ENCODE measurements at regions not wholly inside any gene's neighbourhood (a gene's known extent, or its start where the extent isn't known, plus 50 kb on each side); places are given as distances from the start of the nearest gene placed in this dataset.

DNA sequence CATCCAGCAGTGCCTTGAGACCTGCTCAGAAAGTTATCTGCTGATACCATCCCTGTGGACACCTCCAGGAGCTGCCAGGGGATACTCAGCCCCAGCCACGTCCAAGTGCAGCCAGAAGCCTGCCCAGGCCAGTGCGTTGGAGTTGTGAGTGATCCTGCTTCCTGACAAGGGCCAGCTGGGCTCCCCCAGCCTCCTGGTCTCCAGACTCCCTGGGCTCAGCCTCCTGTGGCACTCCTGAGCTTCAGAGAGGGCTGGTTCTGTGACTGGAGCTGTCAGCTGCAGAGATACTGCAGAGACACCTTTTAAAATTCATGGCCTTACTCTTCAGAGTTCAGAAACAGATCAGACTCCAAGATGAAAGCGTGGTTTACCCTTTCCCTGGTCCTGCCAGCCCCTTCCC, 515.9 kb downstream of the CD83 start:
- DNase-seq = no peak
- Mint-ChIP-seq H3K4me3 (peak overlapping the region in 4 of 5 donors; percentile 54 to 84 (median 66)), H3K27me3 (ENCODE audit: low read depth in 3 of 3) (peaks cover 1 to 6% (median 2%) of the 10 kb centered on the region in 3 donors), H3K4me1 (peaks cover 37 to 66% of the 10 kb centered on the region in 2 donors), H3K36me3 (no peaks in the 10 kb centered on the region), H3K9me3 (no peaks in the 10 kb centered on the region), H3K27ac (peak overlapping the region in 1 of 6 donors; percentile 84)

DNA sequence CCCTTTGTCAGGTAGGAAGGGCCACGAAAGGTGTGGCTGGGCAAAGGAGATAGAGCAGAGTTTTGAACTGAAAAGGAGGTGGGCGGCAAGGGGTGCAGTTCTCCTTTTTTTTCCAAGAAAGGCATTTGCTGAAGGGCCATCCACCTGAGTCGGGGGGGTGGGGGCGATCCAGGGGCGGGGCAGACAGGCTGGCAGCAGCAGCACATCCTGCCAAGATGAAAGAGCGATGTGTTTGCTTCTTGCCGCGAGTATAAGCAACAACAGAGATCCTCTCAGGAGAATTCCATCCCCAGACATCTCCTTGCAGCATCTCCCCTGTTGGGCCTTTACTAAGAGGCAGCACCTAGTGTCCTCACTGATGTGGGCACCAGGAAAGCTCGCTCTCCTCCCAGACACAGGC, 516.5 kb downstream of the CD83 start:
- H3K9me3 Mint-ChIP-seq = no peaks in the 10 kb centered on the region
- H3K4me1 Mint-ChIP-seq = peaks cover 38 to 68% of the 10 kb centered on the region in 2 donors
- peak overlapping the region in 3 of 6 donors; percentile 3 to 85 (median 84) for H3K27ac Mint-ChIP-seq
- H3K27me3 Mint-ChIP-seq (ENCODE audit: low read depth in 3 of 3) = peaks cover 4 to 7% (median 6%) of the 10 kb centered on the region in 3 donors
- peak overlapping the region; percentile 54 to 87 (median 74) for H3K4me3 Mint-ChIP-seq
- no peaks in the 10 kb centered on the region for H3K36me3 Mint-ChIP-seq
- DNase-seq = no peak

DNA sequence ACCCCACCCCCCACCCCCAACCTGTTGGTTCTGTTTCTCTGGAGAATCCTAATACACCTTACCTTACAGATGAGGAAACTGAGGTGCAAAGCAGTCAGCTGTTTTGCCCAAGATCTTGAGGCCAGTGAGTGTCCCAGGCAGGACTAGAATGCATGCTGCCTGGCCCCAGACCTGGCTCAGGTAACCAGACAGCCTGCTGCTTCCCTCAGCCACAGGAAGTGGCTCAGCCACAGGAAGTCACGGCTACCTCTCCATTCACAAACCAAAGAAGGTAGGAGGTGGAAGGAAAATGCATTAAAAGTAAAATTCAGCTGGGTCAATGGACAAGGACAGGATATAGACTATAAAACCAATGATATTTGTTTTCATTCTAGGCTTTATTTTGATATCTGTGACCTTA, 517.6 kb downstream of the CD83 start:
- peak overlapping the region in 5 of 6 donors; percentile 3 to 86 (median 74) for H3K27ac Mint-ChIP-seq
- H3K36me3 Mint-ChIP-seq = no peaks in the 10 kb centered on the region
- H3K4me1 Mint-ChIP-seq = peaks cover 42 to 71% of the 10 kb centered on the region in 2 donors
- peak overlapping the region; percentile 74 to 87 (median 80) for H3K4me3 Mint-ChIP-seq
- peaks cover 6 to 8% (median 8%) of the 10 kb centered on the region in 3 donors for H3K27me3 Mint-ChIP-seq (ENCODE audit: low read depth in 3 of 3)
- H3K9me3 Mint-ChIP-seq = no peaks in the 10 kb centered on the region
- DNase-seq = peak; percentile 49 to 67 (median 52)

DNA sequence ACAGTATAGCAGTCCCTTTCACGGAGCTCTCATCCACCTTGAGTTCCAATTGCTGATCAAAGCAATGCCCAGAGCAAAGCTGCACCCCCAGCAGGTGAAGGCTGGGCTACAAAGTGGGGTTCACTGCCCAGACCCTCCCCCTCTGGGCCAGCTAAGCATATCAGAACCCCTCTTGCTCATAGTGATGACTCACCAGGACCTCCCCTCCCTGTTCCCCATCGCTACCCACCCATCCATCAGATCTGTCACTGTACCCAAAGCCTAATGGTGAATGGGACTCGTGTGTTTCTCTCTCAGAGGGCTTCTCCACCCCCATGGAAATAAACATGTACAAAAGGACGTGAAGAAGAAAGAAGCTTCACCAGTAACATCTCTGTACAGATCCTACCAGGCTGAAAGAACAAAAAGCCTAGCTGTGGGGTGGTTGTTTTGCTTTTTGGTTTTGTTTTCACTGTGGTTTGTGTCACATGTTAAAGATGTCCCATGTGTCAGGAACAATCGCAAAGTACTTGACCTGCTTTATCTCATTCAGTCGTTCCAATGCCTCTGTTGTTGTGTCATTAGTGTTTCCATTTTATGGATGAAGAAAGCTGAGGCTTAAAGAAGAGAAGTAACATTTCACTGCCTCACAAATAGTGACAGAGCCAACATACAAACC, 518.5 kb downstream of the CD83 start:
- peak overlapping the region; percentile 35 to 89 (median 86) for H3K27ac Mint-ChIP-seq
- H3K9me3 Mint-ChIP-seq = no peaks in the 10 kb centered on the region
- no peaks in the 10 kb centered on the region for H3K36me3 Mint-ChIP-seq
- peaks cover 6 to 8% (median 8%) of the 10 kb centered on the region in 3 donors for H3K27me3 Mint-ChIP-seq (ENCODE audit: low read depth in 3 of 3)
- DNase-seq = peak; percentile 42 to 47 (median 44)
- H3K4me1 Mint-ChIP-seq = peaks cover 43 to 65% of the 10 kb centered on the region in 2 donors
- H3K4me3 Mint-ChIP-seq = peak overlapping the region; percentile 74 to 87 (median 80)

DNA sequence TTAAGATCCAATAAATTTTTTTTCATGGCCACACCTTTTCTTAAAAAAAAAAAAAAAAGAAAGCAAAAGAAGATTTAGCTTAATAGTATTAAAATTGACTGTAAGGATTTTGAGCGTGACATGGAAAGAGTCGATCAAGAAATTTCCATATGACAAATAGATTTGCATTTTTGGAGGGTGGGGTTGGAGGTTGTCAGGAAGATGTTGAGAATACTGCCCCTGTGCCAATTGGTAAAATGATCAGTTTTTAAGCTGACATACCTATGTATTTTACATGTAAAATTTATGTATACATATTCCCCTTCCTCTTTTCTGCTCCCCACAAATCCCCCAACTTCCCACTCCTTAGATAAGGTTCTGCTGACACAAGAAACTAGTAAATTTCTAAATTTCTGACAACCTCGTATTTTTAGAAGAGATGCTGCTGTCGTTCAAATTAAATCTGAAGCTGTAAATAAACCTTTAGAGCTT, 520.9 kb downstream of the CD83 start:
- Mint-ChIP-seq H3K9me3 (no peaks in the 10 kb centered on the region), H3K27me3 (ENCODE audit: low read depth in 3 of 3) (peaks cover 6 to 8% (median 8%) of the 10 kb centered on the region in 3 donors), H3K27ac (no peak overlapping the region), H3K36me3 (peaks cover 0 to 4% (median 0%) of the 10 kb centered on the region in 3 donors), H3K4me1 (peaks cover 43 to 54% of the 10 kb centered on the region in 2 donors), H3K4me3 (no peak overlapping the region)
- no peak for DNase-seq

DNA sequence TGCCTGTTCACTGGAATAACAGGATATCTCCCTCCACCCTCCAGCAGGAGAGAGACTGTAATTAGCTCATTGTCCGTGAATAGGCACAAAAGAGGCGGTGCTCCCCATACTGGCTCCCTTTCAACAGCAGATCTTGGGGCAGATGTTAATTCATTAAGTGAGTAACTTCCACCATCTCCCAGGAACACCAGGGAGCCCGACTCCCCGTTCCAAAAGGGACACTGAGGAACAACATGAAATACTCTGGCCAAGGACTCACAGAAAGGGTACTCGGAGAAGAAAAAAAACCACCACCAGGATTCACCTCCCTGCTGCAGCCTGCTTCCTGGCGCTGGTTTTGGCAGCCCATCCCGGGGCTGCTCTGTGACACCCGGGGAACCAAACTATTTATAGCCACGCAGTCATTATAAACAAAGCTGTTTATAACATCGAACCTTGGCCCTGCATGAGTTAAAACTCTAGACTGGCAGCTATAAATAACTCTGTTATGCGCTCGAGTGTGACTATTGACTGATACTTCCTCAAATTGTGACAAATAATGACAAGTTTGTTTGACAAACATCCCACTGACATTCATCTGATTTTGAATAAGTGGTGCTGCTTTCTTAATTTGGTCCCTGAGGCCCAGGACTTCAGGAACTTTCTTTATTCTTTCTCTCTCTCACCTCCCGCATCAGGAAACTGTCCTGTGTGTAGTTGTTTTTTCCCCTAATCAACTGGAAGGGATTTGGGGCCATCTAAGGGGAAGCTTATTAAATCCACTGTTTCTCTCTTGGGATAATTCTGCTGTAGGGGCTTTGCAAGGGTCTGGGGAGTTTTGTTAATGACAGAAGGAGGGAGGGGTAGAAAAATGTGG, 521.6 kb downstream of the CD83 start:
- no peaks in the 10 kb centered on the region for H3K9me3 Mint-ChIP-seq
- no peak for DNase-seq
- peaks cover 43 to 48% of the 10 kb centered on the region in 2 donors for H3K4me1 Mint-ChIP-seq
- H3K27ac Mint-ChIP-seq = no peak overlapping the region
- peaks cover 6 to 8% (median 7%) of the 10 kb centered on the region in 3 donors for H3K27me3 Mint-ChIP-seq (ENCODE audit: low read depth in 3 of 3)
- H3K36me3 Mint-ChIP-seq = peaks cover 0 to 4% (median 0%) of the 10 kb centered on the region in 3 donors
- no peak overlapping the region for H3K4me3 Mint-ChIP-seq

DNA sequence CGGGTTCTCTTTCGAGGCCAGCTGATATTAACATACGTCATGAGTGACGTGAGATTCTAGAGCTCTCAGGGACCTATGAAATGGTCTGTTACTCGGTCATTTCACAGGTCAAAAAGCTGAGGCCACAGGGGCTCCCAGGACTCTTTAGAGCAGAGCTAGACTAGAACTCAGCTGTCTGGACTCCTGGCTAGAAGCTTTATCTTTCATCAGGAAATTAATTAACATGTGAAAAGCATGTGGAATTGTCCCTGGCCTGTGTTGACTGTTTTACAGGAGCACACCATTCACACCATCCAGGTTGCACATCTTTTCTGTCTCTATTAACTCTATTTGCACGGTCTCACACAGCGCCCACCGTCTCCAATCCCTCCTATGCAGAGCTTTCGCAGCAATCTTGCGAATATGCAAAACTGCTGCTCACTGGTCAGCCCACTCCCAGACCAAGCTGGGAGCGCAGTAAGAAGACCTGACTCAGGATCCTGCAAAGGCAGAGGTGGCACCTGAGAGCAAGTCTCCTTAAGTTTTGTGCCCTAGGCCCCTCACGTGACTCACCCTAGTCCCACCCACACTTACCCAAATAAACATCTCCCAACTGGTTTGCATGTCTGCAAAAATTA, 522.5 kb downstream of the CD83 start:
- Mint-ChIP-seq H3K4me3 (no peak overlapping the region), H3K27ac (no peak overlapping the region), H3K36me3 (peaks cover 0 to 4% (median 0%) of the 10 kb centered on the region in 3 donors), H3K4me1 (peaks cover 33 to 39% of the 10 kb centered on the region in 2 donors), H3K27me3 (ENCODE audit: low read depth in 3 of 3) (peaks cover 4 to 8% (median 6%) of the 10 kb centered on the region in 3 donors), H3K9me3 (no peaks in the 10 kb centered on the region)
- no peak for DNase-seq

DNA sequence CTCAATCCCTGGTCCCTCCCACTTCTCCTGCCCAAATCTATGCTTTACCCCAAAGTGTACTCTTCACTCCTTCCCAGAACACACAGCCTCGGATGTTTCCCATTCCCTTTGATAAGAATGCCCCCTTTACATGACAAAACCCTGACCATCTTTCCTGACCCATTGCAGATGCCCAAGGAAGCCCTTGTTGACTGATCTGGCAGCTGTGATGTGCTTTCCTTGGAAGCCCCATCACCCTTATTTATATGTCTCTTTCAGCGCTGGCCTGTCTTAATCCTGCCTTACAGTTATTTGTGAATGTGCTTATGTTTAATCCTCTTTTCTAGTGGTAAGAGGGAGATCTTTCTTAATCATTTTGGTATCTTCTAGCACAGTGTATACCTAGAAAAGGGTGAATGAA, 523.1 kb downstream of the CD83 start:
- Mint-ChIP-seq H3K36me3 (peaks cover 0 to 4% (median 0%) of the 10 kb centered on the region in 3 donors), H3K27ac (no peak overlapping the region), H3K27me3 (ENCODE audit: low read depth in 3 of 3) (peaks cover 2 to 6% (median 4%) of the 10 kb centered on the region in 3 donors), H3K4me1 (peaks cover 28 to 33% of the 10 kb centered on the region in 2 donors), H3K4me3 (no peak overlapping the region), H3K9me3 (no peaks in the 10 kb centered on the region)
- no peak for DNase-seq

DNA sequence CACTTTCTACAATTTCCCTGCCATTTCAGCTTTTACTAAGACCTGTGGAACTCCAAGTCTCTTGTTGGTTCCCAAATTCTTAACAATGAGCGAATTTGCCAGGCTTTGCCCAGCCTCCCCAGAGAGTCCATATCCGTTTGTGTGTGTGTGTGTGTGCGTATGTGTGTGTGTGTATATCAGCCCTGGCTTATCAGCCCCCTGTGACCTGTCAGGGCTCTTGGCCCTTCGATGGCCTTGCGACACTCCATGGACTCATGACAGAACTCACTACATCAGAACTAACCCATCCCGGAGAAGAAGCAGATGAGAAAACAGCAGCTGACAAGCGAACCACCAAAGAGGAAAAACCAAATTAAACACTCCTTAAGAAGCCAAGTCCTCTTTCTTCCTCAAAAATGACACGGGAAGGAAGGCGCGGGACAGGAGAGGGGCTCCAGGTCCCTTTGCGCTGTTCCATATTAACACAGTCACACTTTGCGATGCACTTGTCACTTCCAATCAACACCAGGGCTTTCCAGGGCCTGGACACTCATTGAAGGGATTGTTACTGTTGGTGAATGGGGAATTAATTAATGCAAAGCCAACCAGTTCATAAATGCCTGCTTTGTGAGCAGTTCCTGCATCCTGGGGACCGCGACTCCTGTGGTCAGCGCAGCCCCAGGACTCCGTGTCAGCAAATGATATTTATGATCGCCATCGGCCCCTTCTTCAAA, 524.0 kb downstream of the CD83 start:
- H3K4me3 Mint-ChIP-seq = peak overlapping the region in 1 of 5 donors; percentile 38
- peaks cover 2 to 6% (median 4%) of the 10 kb centered on the region in 3 donors for H3K27me3 Mint-ChIP-seq (ENCODE audit: low read depth in 3 of 3)
- no peaks in the 10 kb centered on the region for H3K9me3 Mint-ChIP-seq
- H3K27ac Mint-ChIP-seq = no peak overlapping the region
- no peak for DNase-seq
- H3K36me3 Mint-ChIP-seq = peaks cover 0 to 4% (median 0%) of the 10 kb centered on the region in 3 donors
- peaks cover 18 to 24% of the 10 kb centered on the region in 2 donors for H3K4me1 Mint-ChIP-seq

DNA sequence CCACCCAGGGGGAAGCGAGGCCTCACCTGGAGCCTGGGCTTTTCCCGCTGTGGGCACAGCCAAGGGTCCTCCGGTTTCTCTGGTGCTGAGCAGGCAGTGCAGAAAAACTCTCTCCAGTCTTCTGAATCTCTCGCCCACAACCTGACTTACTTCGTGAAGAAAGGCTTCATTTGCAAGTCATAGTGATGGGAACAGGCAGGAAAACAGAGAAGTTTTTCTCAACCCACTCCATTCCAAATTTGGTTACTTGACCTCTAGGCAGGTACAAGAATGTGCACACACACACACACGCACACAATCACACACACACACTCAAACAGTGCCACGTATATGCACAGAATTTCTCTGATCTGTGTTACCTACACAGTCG, 524.5 kb downstream of the CD83 start:
- no peak overlapping the region for H3K27ac Mint-ChIP-seq
- no peaks in the 10 kb centered on the region for H3K9me3 Mint-ChIP-seq
- DNase-seq = no peak
- peaks cover 0 to 4% (median 0%) of the 10 kb centered on the region in 3 donors for H3K36me3 Mint-ChIP-seq
- H3K27me3 Mint-ChIP-seq (ENCODE audit: low read depth in 3 of 3) = peaks cover 2 to 6% (median 4%) of the 10 kb centered on the region in 3 donors
- no peak overlapping the region for H3K4me3 Mint-ChIP-seq
- H3K4me1 Mint-ChIP-seq = peaks cover 13 to 18% of the 10 kb centered on the region in 2 donors

DNA sequence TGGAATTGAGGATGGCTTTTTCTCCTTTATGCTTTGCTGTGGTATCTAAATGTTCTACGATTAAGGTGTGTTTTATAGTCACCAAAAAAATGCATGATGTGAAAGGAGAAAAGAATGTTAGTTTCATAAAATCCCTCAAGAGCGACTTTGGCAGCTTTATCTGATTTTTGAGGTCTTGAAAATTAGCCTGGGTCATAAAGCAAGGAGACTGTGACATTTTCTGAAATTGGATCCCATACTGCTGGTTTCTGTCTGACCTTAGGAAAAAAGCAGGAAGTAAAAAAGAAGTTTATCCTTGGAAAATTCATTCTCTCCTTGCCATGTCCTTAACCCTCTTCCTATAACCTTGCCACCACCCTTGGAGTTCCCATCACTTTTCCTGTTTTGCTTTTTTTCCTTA, 525.3 kb downstream of the CD83 start:
- Mint-ChIP-seq H3K9me3 (no peaks in the 10 kb centered on the region), H3K4me1 (peaks cover 7 to 11% of the 10 kb centered on the region in 2 donors), H3K4me3 (no peak overlapping the region), H3K27me3 (ENCODE audit: low read depth in 3 of 3) (peaks cover 2 to 6% (median 6%) of the 10 kb centered on the region in 3 donors), H3K36me3 (peaks cover 0 to 4% (median 0%) of the 10 kb centered on the region in 3 donors), H3K27ac (no peak overlapping the region)
- DNase-seq = no peak

DNA sequence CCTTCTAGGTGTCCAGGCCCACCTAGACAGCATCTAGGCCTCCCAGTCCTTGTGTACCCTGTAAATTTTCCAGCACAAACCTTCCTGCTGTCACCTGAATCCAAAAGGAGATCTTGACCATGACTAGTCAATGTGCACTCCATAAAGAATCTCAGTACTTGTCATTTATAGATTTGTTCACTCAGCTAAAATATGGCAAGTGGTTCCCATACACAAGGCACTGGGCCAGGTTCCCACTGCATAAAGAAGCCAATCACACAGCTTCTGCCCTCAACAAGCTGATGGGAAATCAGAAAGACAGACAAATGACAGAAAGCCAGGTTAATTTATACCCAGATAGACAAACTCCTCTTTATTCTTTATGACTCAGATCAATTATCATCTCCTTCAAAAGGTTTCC, 526.8 kb downstream of the CD83 start:
- peaks cover 0 to 4% (median 0%) of the 10 kb centered on the region in 3 donors for H3K36me3 Mint-ChIP-seq
- no peak overlapping the region for H3K27ac Mint-ChIP-seq
- no peak overlapping the region for H3K4me3 Mint-ChIP-seq
- H3K9me3 Mint-ChIP-seq = peaks cover 0 to 1% (median 0%) of the 10 kb centered on the region in 6 donors
- no peak for DNase-seq
- H3K4me1 Mint-ChIP-seq = peaks cover under 1 to 5% of the 10 kb centered on the region in 2 donors
- peaks cover 0 to 2% (median 2%) of the 10 kb centered on the region in 3 donors for H3K27me3 Mint-ChIP-seq (ENCODE audit: low read depth in 3 of 3)

DNA sequence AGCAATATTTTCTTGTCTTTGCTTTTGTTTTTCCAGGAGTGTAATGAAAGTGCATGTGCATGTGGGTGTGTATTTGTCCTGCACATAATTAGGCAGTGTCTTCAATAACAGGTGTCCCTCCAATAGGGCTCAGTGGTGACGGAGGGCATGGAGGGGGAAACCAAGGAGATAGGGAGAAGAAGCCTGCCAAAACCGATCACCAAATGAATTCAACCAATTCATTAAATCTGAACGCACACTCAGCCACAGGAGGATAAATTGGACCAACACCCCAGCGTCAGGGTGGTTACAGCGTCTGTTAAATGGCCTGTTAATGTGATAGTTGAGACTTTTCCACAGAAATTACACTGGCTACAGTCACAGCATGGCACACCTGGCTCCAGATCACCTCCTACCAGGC, 527.6 kb downstream of the CD83 start:
- Mint-ChIP-seq H3K4me3 (no peak overlapping the region), H3K27ac (no peak overlapping the region), H3K9me3 (peaks cover 0 to 1% (median 0%) of the 10 kb centered on the region in 6 donors), H3K4me1 (peaks cover 0 to 2% of the 10 kb centered on the region in 2 donors), H3K36me3 (peaks cover 0 to 4% (median 0%) of the 10 kb centered on the region in 3 donors), H3K27me3 (ENCODE audit: low read depth in 3 of 3) (peaks cover 0 to 2% (median 0%) of the 10 kb centered on the region in 3 donors)
- no peak for DNase-seq

All from immature natural killer cell (primary cell).